GM13977 (cell line): ENCODE measurements at regions not wholly inside any gene's neighbourhood (a gene's known extent, or its start where the extent isn't known, plus 50 kb on each side); places are given as distances from the start of the nearest gene placed in this dataset.

ENCODE experiments used
- DNase-seq: peaks from one replicate; pipeline ENCODE4 v3.0.0; 2012; ENCODE audit warnings: low spot score
- in situ Hi-C: fragments of 300-500 bp; cut with MboI; formaldehyde crosslinking; loops from one replicate; pipeline ENCODE4 v1.12.0; 2022; ENCODE audit warnings: low sequenced_read_pairs, low pct_unique_long_range_greater_than_20kb, mixed read lengths, inconsistent platforms; ENCODE audit not compliant: unreplicated experiment
- TF ChIP-seq, protein P1 (sequence below): IDR thresholded peaks from 2 replicates; pipeline ENCODE4 v1.5.1; 2012; ENCODE audit warnings: mild to moderate bottlenecking, control low read depth; ENCODE audit not compliant: insufficient read depth; ENCODE audit errors: extremely low read depth, missing control alignments

DNA sequence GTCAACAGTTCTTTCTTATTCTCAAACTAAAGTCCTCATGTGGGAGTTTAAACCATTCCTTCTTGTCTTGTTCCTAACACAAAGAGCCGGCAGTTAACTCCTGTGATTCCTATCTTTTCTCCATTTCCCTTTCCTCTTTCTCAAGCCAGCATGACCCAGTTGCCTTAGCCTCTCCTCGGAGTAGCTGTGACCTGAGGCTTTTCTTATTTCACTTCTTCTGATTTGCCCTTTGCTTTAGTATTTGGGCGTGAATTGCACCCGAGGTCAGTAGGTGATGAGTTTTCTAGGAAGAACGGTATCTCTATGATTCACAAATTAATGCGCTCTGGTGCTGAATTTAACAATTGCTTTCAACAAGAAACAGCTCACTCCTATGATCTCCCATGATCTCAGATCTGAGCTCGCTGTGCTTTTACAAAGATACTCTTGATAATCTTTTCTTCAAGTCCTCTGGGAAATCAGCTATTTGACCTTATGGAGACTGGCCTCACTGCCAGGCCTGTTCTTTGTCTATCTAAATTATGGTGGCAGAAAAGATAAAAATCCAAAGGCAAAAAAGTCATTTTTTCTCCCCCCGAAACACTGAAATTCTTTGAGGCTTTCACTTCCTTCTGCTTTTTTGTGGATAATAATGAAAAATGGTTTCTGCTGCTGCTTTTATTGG, 184.6 kb downstream of the JCAD start:
- TF ChIP-seq, protein P1, sequence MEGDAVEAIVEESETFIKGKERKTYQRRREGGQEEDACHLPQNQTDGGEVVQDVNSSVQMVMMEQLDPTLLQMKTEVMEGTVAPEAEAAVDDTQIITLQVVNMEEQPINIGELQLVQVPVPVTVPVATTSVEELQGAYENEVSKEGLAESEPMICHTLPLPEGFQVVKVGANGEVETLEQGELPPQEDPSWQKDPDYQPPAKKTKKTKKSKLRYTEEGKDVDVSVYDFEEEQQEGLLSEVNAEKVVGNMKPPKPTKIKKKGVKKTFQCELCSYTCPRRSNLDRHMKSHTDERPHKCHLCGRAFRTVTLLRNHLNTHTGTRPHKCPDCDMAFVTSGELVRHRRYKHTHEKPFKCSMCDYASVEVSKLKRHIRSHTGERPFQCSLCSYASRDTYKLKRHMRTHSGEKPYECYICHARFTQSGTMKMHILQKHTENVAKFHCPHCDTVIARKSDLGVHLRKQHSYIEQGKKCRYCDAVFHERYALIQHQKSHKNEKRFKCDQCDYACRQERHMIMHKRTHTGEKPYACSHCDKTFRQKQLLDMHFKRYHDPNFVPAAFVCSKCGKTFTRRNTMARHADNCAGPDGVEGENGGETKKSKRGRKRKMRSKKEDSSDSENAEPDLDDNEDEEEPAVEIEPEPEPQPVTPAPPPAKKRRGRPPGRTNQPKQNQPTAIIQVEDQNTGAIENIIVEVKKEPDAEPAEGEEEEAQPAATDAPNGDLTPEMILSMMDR = no peak
- in situ Hi-C loops = no loop called here
- no peak for DNase-seq

- TF ChIP-seq, protein P1 = no peak
- in situ Hi-C loops = no loop called here
Measured at GRCh38 chr10:29873941-29874484, 185.4 kb downstream of the JCAD start.

DNA sequence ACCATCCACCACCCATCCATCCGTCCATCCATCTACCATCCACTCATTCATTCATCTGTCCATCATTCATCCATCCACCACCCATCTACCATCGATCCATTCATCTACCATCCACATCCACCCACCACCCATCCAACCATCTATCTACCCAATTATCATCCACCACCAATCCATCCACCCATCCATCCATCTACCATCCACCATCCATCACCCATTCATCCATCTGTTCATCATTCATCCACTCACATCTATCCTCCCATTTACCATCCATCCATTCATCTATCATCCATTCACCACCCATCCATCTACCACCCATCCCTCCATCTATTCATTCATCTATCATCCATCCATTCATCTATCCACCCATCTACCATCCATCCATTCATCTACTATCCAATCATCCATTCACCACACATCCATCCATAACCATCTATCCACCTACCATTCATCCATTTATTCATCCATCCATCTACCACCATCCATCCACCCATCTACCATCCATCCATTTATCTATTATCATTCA, 188.8 kb downstream of the JCAD start:
- in situ Hi-C loops = no loop called here
- no peak for DNase-seq
- TF ChIP-seq, protein P1 = no peak

More at GRCh38 chr10:29873941-29874484, 185.4 kb downstream of the JCAD start:
- no peak for DNase-seq

DNA sequence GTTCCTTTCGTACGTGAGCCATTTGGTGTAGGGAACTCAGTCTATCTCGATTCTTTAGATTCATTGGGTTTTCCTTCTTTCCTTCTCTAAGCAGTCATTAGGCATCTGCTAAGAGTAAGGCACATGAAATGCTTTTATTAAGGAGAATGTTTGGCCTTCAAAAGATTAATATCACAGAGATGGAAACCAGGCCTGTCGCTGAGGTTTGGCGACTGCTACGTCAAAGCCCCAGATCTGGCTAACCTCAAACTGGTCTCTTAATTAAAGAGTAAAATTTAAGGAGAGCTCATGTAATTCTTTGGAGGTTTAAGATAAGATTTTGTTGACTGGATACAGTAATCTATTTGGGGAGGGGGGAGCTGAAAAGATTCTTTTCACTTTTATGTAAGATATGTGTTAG, 189.8 kb downstream of the JCAD start:
- TF ChIP-seq, protein P1 = no peak
- in situ Hi-C loops = no loop called here
- no peak for DNase-seq

GRCh38 chr10:29866356-29866755, 193.0 kb downstream of the JCAD start:
- TF ChIP-seq, protein P1 = no peak
- DNase-seq = no peak
- in situ Hi-C loops = no loop called here

GRCh38 chr10:29865700-29866355, 193.6 kb downstream of the JCAD start:
- in situ Hi-C loops = no loop called here
- TF ChIP-seq, protein P1 = no peak
- no peak for DNase-seq
